GM19023 (cell line): ENCODE measurements at regions not wholly inside any gene's neighbourhood (a gene's known extent, or its start where the extent isn't known, plus 50 kb on each side); places are given as distances from the start of the nearest gene placed in this dataset.

Experiments
- ATAC-seq: cut with Tn5 transposase; IDR thresholded peaks from one replicate; pipeline ENCODE4 v1.9.1; 2021; ENCODE audit warnings: mild to moderate bottlenecking, moderate library complexity; ENCODE audit not compliant: unreplicated experiment

DNA sequence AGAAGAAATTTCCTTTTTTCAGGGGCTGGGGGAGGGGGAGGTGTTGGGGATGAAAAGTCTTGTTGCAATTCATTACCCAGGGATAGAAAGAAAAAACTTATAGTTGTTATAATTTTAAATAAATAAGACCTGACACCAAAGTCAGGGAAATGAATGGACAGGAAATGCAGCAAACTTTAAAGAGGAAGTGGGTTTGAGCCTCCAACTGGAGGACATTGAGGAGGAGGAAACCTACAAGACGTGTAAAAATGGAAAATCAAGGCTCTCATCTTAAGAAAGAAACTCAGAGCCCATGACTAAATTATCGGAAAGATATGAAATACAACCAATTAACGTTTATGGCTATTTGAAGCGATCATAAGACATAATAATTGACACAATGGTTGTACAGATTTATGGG lies 54.4 kb downstream of the NIBAN1 start:
- ATAC-seq: no peak

DNA sequence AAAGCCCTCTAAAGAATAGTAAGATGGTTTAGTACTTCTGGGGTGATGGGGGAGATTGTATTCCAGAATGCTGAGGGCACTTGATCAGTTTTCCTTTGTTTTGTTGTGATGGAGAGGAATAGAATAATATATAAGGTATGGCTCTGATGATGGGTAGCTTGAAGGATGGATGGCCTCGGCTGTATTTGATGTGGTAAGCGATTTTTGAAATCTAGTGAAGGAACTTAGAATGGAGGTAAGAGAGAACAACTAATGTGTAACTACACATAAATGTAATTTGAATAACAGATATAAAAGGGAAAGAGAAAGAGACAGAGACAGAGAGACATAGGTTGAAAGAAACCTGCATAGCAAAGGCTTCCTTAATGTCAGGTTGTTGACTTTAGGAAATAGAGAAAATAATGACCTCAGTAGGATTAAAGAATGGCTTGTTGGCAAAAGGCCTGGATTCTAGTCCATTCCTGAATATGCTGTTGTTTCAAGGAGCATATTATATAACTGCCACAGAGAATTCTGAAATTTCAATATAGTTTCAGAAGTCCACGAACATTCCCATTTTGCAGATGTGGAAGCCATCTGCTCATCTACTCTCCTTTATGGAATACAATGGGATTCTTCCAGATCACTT lies 58.7 kb downstream of the NIBAN1 start:
- no peak for ATAC-seq

DNA sequence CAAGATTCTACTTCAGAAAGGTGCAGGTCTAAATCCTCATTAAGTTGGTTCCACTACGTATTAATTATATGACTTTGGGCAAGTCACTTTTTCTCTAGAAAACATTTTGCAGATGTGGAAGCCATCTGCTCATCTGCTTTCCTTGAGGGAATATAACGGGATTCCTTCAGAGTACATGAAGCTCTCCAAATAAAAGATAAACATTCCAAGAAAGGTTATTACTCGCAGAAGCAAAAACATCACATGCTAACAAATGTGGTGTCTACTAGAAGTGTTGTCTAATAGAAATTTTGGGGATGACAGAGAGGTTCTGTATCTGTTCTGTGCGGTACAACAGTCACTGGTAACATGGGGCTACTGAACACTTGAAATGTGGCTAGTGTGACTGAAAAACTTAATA lies 60.2 kb downstream of the NIBAN1 start:
- ATAC-seq: no peak

DNA sequence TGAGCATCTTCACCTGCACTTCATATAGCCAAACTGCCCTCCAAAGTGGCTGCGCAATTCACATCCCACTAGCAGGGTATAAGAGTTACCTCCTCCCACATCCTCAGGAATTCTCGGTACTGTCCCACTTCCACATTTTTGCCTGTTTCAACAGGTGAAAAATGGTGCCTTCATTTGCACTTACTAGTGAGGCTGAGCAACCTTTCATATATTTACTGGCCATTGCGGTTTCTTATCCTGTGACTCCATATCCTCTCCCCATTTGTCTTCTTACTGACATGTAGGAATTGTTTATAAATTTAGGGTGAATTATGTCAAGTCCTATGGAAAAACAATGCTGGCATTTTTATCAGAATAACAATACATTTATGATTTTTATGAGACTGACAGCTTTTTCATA lies 61.9 kb downstream of the NIBAN1 start:
- ATAC-seq: no peak

DNA sequence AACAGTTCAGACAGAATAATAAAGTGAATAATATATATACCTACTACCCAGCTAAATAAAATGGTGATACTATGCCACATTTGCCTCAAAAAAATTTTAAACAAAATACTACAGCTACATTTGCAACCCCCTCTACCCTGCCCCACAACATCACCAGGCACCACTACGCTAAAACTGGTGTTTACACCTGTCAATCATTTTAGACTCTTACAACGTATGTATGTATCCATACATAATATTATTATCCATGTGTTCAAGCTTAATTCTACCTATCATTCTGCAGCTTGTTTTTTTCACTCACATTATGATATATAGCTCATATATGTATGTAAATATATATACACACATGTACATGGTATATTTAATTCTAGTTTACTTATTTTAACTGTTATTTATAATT lies 62.5 kb downstream of the NIBAN1 start:
- ATAC-seq: no peak

DNA sequence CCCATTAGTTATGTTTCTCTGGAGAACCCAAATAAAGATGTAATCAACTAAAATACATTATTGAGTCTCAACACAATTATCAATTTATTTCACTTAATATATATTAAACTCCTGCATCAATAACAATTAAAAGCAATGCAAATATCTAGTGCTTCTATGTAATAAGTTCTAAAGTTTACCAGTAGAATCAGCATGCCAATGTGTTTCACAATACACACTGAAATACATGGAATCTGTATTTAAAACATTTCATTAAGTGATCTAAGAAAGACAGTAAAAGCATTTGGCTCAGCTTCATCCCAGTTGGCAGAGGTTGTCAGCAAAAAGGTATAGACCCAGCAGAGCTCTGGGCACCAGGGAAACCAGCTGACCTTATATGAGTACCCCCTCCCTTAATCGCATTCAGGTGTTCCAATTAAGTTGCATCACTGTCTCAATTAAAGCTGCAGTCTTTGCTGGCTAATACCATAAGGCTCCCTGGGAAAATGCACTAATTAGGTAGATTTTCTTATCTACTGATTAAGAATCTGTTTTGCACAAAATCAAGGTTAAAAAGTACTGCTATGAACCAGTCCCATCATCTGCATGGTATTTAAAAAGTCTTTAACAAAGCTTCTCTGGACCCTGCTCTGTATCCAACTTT lies 63.1 kb downstream of the NIBAN1 start:
- no peak for ATAC-seq

DNA sequence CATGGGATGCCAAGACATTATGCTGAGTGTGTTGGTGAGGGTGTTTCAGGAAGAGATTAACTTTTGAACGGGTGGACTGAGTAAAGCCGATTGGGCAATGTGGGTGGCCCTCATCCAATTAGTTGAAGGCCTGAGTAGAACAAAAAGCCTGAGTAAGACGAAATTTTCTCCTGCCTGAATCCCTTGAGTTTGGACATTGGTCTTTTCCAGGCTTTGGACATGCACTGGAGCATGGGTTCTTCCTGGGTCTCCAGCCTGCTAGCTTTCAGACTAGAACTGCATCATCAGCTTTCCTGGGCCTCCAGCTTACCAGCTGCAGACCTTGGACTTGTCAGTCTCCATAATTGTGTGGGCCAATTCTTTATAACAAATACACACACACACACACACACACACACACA lies 63.6 kb downstream of the NIBAN1 start:
- no peak for ATAC-seq

DNA sequence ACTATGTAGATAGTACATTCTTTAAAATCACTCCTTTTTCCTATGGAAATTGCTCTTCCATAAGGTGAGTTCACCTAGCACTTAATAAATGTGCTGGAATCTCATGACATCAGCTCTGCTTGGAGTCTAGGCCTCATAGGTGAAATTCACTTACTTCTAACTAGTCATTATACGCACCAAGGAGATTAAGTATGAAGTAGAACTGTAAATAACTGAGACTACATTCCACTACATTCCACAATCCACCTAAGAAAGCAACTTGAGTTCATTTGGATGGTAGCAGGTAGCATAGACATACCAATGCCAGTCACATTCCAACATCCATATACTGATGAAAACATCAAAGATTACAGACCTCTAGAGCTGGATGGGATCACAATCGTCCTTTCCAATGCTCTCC lies 64.3 kb downstream of the NIBAN1 start:
- ATAC-seq: no peak

DNA sequence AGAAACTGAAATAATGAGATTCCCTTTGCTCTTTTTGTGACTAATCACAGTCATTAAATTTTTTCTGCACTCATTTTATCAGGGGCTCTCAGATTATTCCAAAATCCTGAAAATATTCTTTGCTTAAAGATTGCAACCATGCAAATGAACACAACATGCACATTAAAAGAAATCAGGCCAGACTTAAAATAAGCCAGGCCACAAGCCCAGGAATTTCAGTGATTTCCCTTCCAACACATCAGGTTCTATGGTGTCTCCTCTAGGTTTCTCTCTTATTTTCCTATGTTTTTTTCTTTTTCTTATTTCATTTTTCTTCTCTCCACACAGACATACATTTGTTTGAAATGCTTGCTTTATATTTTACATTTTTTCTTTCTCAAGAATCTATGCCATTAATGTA lies 65.3 kb downstream of the NIBAN1 start:
- ATAC-seq: no peak

DNA sequence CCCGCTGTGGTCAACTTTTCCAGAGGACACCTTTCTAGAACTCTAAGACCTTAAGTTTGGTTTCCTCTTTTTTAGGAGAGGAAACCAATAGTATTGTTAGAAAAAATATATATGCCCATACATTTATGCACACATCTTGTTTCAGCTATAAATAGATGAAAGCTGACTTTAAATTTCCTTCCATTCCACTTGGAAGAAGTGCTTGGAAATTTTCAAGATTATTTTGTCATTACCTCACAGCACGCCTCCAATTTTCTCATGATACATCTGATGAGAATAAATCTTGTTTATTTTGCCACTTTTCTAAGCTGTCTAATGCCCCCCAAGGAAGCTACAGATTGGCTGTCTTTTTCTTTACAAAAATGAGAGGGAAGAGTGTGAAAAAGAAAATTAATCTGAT lies 65.8 kb downstream of the NIBAN1 start:
- no peak for ATAC-seq

DNA sequence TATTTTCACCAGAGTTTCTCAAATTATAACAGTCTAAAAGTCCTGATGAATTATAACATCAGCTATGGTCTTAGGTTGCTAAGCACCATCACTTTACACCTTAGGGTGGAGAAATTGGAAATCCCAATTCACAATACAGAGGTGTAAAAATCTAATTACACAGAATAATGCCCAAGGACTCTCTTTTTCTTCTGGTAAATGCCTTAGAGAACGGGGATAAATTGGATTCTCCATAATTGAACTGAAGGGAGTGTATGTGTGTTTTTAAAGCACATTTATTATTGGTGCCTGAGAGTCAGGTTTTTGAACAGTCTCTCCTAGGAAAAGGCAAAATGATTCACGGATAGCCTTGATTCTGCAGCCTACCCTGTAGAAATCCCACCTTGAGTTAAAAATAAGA lies 66.8 kb downstream of the NIBAN1 start:
- ATAC-seq: no peak

DNA sequence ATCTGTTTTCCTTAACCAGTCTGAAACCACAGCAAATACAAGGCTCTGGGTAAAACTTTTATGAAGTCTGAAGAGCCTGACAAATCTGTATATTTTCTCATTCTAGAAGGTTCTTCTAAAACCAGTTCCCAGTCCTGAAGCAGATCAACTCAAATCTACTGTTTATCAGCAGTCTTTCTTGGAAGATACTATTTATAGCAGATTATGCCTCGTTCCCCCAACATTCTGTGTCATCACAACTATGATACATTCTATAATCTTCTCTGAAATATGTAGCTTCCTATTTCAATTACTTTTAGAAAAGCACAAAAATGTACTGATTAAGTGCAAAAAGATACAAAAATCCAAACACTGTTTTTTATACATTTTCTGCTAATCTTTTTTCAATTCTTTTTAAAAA lies 67.5 kb downstream of the NIBAN1 start:
- ATAC-seq: no peak

DNA sequence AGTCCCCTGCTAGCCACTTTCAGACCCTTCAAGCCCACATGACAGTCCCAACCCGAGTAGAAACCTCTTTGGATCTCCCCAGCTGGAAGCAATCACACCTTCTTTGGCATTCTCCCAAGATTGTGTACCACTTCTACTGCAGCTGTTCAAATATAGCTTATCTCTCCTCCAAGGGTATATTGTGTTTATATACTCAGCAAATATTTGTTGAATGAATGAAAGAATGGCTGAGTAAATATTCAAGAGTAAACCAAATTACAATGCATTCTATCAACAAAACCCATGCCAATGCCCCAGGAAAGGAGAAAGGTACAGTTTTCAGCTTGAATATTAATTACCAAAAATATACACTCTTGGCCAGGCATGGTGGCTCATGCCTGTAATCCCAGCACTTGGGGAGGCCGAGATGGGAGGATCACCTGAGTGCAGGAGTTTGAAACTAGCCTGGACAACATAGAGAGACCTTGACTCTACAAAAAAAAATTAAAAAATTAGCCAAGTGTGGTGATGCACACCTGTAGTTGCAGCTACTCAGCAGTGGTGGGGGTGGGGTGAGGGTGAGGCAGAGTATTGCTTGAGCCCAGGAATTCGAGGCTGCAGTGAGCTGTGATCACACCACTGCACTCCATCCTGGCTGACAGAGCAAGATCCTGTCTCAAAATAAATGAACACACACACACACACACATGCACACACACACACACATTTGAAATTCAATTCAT lies 68.5 kb downstream of the NIBAN1 start:
- ATAC-seq: no peak

DNA sequence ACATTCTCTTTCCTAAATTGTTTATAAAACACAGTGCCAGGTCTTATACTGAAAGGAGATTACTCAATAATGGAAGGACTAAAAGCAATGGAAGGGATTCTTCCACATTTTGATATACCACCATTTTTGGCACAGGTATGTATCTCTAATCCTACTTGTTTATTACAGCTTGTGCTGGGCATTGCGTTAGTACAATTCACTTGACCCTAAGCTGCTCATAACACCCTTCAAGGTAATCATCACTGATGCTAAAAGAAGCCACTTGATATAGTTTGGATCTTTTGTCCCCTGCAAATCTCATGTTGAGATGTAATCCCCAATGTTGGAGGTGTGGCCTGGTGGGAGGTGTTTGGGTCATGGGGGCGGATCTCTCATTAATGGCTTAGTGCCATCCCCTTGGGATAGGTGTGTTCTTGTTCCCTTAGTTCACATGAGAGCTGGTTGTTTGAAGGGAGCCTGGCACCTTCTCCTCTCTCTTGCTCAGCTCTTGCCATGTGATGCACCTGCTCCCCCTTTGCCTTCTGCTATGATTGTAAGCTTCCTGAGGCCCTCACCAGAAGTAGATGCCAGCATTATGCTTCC lies 71.1 kb downstream of the NIBAN1 start:
- no peak for ATAC-seq

DNA sequence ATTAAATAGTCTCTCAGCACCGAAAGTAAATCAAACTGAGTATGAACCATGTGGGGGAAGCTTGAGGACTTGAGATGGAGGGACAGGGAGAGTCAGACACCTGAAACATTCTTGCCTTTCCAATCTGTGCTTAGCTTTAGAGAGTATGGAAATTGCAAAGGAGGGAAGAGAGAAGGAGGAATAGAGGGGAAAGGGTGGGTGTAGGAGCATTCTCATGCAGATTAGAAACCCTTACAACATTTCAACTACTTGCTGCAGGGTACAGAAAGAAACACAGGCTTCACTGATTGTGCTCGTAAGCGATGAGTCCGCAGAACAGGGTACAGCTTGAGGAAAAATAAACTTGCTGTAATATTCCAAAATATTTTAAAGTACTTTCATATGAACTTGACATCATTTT lies 73.8 kb downstream of the NIBAN1 start:
- ATAC-seq: no peak

DNA sequence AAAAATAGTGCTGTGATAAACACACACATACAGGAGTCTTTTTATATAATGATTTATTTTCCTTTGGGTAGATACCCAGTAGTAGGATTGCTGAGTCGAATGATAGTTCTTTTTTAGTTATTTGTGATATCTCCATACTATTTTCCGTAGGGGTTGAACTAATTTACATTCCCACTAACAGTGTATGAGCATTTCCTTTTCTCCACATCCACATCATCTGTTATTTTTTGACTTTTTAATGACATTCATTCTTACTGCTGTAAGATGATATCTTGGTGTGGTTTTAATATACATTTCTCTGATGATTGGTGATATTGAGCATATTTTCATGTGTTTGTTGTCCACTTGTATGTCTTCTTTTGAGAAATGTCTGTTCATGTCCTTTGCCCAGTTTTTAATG lies 78.3 kb downstream of the NIBAN1 start:
- no peak for ATAC-seq

DNA sequence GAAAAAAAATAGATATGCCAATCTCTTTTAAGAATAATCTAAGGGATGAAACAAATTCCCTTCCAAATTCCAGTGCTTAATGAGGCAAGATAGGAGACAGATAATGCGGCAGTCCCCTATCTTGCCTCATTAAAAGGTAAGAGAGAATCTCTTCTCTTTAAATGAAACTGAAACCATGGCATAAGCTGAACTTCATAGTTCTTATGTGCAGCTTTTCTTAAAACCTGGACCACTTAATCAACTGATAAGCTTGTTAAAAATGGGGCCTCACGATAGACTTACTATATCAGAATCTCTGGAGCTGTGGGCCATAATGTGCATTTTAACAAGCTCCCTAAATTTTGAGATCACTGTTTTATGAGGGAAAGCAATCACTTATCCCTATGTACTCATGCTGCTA lies 79.2 kb downstream of the NIBAN1 start:
- no peak for ATAC-seq

DNA sequence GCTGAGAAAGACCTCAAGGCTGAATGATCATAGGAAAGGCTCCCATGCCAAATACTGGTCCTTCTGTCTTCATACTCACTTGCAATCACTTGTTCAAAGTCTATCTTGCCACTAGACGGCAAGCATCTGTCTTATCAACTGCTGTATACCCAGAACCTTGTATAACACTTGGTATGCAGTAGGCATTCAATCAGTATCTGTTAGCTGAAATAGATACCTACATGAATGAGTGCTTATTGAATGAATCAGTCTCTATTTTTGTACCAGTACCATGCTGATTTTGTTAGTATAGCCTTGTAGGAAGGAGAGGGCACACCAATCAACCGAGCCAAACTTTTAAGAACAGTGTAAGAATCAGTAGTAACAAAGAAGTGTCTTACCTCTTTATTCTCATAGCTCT lies 80.6 kb downstream of the NIBAN1 start:
- no peak for ATAC-seq

DNA sequence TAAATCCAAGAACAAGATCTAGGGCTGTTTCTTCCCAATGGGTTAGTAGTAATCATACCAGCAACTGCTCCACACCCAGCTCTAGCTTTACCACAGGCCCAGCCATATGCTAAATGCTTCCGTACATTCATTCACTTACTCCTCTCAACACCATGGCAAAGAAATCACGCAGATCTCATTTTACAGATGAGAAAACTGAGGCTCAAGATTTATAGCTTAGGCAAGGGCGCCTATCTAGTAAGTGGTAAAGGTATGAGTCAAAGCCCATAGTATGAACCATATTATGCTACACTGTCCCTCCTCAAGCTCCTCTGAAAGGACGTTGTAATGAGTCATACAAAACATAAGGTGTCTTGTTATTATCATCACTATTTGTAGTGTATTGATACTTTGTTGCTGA lies 82.2 kb downstream of the NIBAN1 start:
- peak; percentile 86 for ATAC-seq

DNA sequence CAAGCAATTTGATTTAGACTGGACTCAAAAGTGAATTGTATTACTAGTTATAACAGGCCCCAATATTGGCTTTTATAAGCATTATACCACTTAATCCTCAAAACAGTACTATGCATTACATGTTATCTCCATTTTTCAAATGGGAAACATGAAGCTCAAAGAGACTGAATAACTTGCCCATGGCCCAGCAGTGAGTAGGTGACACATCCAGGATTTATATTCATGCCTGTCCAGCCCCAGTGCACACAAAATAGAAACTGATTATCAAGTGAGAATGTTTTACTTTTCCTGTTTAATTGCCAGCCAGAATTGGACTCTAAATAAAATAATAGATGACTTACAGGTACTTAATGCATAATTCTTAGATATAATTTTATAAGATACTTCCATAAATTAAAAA lies 82.9 kb downstream of the NIBAN1 start:
- ATAC-seq: no peak

DNA sequence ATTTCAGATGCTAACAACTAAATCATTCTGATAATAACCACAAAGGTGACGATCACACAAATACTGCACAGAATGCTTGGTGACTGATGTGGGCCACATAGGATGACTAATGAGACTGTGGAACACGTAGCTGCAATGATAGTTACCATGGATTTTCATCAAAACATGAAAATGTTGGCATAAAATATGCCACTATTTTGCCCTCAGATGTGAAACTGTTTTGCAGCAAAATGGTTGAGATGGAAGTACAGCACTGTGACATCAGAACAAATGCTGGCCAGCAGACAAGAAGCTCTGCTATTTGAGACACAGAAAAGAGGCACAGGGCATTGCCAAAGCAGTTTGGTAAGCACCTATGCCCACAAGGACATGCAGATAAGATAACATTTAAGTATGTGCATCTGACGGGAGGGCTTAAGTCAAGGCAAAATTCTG lies 83.8 kb downstream of the NIBAN1 start:
- no peak for ATAC-seq

DNA sequence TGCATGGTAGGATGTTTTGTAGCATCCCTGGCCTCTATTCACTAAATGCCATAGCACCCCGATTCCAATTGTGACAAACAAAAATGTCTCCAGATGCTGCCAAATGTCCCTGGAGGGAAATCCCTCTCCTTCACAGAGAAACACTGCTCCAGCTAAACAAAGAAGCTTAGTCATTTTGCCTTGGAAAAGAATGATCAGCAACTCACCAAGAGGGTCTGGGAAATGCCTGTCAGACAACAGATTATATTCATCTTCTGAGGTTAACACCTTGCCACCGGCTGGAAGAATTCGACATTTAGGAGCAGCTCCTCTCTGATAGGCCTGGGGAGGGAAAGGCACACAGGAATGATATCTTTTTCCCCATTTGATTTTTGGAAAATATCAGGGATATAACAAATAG lies 84.4 kb downstream of the NIBAN1 start:
- no peak for ATAC-seq
